VCaP (cell line): ENCODE measurements at regions not wholly inside any gene's neighbourhood (a gene's known extent, or its start where the extent isn't known, plus 50 kb on each side); places are given as distances from the start of the nearest gene placed in this dataset.
"Not testable (repeated sequence)": the region's sequence is repeated elsewhere in the genome, so short reads cannot be mapped to it uniquely, and the experiment has no call there.

Experiments used
- H3K27ac ChIP-seq: fragments of 450-650 bp; 2 replicates; pipeline ENCODE4 v1.5.1; 2017
- TF ChIP-seq, protein P1 (sequence below): fragments of 450-650 bp; conservative IDR thresholded peaks from 2 replicates; pipeline ENCODE4 v1.5.1; 2017; ENCODE audit warnings: mild to moderate bottlenecking, moderate library complexity

- TF ChIP-seq, protein P1, sequence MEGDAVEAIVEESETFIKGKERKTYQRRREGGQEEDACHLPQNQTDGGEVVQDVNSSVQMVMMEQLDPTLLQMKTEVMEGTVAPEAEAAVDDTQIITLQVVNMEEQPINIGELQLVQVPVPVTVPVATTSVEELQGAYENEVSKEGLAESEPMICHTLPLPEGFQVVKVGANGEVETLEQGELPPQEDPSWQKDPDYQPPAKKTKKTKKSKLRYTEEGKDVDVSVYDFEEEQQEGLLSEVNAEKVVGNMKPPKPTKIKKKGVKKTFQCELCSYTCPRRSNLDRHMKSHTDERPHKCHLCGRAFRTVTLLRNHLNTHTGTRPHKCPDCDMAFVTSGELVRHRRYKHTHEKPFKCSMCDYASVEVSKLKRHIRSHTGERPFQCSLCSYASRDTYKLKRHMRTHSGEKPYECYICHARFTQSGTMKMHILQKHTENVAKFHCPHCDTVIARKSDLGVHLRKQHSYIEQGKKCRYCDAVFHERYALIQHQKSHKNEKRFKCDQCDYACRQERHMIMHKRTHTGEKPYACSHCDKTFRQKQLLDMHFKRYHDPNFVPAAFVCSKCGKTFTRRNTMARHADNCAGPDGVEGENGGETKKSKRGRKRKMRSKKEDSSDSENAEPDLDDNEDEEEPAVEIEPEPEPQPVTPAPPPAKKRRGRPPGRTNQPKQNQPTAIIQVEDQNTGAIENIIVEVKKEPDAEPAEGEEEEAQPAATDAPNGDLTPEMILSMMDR = no peak
- H3K27ac ChIP-seq = no peak overlapping the region
These were observed 131.3 kb upstream of the CCDC180 start for GRCh38 chr9:97176206-97176605.

DNA sequence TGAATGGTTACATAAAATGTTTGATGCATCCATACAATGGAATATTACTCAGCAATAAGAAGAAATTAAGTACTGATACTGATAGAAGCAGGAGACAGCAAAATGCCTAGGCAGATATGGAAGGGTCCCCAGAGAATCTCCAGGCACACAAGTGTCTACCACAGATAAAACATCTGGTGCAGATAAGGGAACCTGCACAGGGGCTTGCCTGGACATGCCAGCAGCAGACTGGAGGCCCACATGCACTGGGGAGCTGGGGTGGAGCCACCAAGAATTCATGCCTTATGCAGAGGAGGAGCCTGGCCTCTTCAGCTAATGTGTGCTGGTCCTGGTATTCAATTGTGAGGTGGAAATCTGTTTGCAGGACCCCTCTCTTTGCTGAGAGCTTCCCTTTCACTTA lies 129.2 kb upstream of the CTSV start:
- H3K27ac ChIP-seq = not testable (repeated sequence)

GRCh38 chr9:97166496-97167138 lies 127.7 kb upstream of the CTSV start:
- H3K27ac ChIP-seq = not testable (repeated sequence)

DNA sequence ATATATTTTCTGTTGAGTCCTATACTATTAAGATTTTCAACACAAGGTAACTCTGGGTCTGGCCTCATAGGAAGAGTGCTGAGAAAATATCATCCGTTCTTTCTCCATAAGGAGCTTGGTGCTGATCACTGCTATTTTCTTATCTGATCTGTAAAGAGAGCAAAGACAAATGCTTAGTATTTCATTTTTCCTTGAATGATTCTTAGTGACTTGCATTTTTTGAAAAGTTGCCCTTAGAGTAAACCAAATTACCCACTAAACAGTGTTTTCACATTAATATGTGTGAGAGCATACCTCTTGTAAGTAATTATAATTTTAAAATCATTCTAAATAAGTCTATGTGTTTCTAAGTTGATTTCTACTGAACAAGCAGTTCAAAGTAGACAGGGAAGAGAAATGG lies 121.3 kb upstream of the CTSV start:
- TF ChIP-seq, protein P1 = no peak
- no peak overlapping the region for H3K27ac ChIP-seq

DNA sequence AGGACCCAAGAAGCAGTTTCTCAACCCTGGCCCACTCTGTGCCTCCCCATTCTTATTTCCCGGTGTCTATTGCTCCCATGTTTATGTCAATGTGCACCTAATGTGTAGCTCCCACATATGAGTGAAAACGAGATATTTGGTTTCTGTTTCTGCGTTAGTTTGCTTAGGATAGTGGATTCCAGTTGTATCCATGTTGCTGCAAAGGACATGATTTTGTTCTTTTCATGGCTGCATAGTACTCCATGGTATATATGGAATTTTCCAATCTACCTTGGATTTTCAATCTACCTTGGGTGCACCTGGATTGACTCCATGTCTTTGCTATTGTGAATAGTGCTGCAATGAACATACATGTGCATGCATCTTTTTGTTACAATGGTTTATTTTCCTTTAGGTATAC lies 119.8 kb upstream of the CTSV start:
- not testable (repeated sequence) for H3K27ac ChIP-seq

DNA sequence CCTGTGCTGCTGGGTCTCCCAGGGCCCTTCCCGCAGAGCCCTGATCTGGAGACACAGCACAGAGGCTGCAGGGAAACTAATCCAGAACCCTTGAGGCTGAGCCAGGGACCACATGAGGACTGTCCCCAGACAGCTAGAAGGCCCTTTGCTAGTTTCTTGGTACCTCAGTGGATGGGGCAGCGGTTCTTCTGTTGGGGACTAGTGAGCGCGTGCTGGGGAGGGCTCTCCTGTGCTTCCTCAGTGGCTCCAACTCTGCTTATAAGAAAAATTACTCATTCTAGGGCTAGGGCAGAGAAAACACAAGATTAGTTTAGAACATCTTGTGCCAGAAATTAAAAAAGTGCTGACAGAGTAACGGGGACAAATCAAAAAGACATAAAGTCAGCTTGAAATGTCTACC lies 116.5 kb upstream of the CTSV start:
- H3K27ac ChIP-seq = not testable (repeated sequence)

DNA sequence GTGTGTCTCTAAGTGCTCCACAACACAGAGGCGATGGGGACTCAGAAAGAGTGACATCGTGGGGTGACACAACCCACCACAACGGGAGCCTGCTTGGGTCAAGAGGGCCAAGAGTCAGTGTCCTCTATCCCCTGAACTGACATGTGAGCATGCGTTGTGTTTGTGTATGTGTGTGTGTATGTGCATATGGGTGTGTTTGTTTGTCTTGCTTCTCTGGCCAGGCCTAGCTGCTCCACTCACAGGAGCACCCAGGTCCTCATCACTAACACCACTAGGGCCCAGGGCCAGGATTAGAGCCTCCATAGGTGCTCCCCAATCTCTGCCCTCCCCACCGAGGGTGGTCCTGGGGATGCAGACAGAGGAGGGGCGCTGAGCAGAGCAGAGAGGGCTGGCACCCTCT lies 115.0 kb upstream of the CTSV start:
- H3K27ac ChIP-seq = no peak overlapping the region
- TF ChIP-seq, protein P1 = no peak

DNA sequence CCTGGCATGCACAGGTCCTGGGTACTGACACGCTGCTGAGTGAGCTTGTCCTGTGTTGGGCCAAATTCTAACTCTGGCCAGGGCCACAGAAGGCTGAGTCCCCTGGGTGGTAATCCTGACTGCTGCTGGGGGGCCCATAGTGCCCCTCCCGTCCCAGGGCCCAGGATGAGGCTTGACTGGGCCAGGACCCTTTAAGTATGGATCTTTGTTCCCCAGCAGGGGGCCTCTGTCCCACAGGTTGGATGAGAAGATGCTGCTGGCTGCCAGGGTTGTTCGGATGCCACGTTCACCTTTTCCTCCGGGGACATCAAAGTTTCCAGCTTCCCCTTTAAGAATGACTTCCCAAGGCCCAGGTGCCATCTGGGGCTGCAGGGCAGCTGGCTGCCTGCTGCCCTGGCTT lies 114.2 kb upstream of the CTSV start:
- not testable (repeated sequence) for H3K27ac ChIP-seq

GRCh38 chr9:97150471-97150870 lies 111.5 kb upstream of the CTSV start:
- not testable (repeated sequence) for H3K27ac ChIP-seq

DNA sequence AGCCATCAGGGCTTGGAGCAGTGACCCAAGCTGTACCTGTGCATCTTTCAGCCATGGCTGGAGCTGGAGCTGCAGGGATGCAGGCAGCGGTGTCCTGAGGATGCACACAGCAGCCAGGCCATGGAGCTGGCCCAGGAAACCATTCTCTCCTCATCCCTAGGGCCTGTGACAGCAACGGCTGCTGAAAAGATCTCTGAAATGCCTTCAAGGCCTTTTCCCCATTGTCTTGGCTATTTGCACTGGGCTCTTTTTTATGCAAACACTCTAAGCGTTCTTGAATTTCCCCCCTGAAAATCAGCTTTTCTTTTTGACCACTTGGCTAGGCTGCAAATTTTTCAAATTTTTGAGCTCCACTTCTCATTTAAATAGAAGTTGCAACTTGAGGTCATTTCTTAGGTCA lies 109.5 kb upstream of the CTSV start:
- H3K27ac ChIP-seq = not testable (repeated sequence)

DNA sequence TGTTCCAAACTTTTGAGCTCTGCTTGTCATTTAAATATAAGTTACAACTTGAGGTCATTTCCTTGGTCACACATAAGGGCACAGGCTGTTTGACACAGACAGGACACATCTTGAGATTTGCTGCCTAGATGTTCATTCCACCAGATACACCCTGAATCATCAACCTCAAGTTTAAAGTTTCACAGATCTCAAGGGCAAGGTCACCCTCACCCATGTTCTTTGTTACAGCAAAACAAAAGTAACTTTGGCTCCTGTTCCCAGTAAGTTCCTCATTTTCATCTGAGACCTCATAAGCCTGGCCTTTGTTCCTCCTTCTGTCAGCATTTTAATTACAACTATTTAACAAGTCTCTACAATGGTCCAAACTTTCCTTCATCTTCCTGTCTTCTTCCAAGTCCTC lies 106.7 kb upstream of the CTSV start:
- not testable (repeated sequence) for H3K27ac ChIP-seq

- TF ChIP-seq, protein P1 = no peak
- H3K27ac ChIP-seq = no peak overlapping the region
These were observed 101.6 kb upstream of the CTSV start for GRCh38 chr9:97140566-97140965.
